NCI-H2196 treated with DMSO at 0.1 percent for 48 hours (cell line): ENCODE measurements at regions not wholly inside any gene's neighbourhood (a gene's known extent, or its start where the extent isn't known, plus 50 kb on each side); places are given as distances from the start of the nearest gene placed in this dataset.
"Not testable (repeated sequence)": the region's sequence is repeated elsewhere in the genome, so short reads cannot be mapped to it uniquely, and the experiment has no call there.

Experiments
- DNase-seq: peaks from one replicate; lab custom pipeline; 2025; ENCODE audit not compliant: unreplicated experiment; lab: John Stamatoyannopoulos, UW

DNA sequence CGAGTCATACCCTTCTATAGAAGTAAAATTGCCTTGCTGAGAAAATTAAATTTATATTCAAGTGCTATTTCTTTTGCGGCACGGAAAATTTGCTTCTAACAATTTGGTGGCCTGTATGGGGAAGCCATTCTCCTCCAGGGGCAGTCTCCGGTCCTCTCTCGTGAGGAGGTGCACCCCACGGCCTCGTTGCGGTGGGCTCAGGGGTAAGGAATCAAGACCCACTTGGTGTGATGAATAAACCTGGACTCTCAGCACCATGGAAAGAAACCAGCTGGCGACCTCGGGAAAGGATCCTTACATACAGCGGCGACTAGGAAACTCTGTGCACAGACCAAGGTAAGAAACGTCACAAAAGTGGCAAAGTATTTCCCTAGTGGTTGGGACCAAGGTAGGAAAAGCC lies 252.9 kb downstream of the DPY19L2 start:
- no peak for DNase-seq

DNA sequence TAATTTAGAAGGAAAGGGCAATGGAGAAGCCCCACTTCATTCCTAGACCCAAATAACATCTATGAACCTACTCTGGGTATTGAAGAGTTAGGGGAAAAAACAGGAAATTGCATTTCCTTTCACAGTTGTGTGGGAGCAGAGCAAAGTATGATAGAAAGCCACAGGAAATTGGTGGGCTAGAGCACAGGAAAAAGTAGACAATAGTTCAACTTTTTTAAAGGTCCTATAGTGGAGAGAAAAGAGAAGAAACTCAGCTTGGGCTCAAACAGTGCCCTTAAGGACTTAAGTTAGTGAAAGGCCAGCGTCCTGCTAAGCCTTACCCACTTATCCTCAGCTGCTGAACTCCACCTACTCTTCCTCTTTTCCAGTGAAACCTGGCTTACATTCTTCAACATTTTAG lies 258.1 kb downstream of the DPY19L2 start:
- no peak for DNase-seq

DNA sequence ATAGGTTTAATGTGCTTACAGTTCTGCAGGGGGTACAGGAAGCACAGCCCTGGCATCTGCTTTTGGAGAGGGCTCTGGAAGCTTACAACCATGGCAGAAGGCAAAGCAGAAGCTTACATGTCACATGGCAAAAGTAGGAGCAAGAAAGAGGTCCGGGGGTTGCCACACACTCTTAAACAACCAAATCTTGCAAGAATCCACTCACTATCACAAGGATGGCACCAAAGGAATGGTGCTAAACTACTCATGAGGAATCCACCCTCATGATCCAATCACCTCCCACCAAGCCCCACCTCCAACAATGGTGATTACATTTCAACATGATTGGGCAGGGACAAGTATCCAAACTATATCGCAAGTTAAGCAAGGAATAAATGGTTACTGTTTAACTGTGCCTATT lies 255.8 kb upstream of the AVPR1A start:
- no peak for DNase-seq

DNA sequence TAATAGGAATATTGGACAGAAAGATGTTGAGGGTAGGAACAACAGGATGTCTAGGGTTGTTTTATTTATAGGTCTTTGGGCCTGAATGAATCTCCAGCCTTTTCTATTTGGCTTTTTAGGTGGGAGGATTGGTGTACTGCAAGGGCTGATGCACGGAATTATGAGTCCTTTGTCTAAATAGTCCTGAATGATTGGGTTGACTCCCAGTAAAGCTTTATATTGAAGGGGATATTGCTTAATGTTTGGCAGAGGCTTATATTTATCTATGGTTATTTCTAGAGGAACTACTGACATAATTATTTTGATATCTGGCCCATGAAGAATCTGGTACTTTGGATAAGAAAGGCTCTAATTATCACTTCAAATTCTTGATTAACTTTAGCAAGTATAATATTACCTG lies 253.6 kb upstream of the AVPR1A start:
- DNase-seq = no peak

DNA sequence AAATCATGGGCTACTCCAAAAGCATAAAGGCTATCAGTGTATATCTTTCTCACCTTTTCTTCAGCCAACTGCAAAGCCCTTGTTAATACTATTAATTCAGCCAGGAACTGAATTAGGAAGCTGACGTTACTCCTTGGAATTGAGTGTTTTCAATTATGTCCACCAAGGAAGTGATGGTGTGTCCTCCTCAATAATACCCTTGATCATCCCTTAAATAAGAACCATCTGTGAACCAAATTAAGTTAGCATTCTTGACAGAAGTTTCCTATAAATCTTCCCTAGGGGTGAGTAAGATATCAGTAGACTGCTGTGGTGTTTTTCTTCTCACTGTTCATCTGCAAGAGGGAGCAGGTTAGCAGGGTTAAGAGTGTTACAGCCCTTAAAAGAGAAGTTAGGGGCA lies 252.3 kb upstream of the AVPR1A start:
- DNase-seq = no peak

DNA sequence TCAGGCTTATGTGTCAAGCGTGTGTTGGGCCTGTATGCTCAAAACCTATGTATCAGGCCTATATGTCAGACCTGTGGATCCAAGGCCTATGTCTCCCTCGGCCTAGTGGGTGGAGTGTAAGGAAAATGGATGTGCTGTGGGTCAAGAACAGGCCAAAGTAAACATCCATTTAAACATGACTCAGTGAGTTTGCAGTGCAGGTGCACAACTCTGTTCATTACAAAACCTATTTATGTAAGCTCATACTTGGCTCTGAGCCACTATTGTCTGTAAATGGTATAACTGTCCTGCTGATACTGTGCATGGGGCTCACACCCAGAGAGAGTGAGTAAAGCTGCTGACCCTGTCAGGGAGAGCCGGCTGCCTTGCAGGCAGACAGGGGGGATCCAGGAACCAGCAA lies 249.7 kb upstream of the AVPR1A start:
- DNase-seq = no peak

DNA sequence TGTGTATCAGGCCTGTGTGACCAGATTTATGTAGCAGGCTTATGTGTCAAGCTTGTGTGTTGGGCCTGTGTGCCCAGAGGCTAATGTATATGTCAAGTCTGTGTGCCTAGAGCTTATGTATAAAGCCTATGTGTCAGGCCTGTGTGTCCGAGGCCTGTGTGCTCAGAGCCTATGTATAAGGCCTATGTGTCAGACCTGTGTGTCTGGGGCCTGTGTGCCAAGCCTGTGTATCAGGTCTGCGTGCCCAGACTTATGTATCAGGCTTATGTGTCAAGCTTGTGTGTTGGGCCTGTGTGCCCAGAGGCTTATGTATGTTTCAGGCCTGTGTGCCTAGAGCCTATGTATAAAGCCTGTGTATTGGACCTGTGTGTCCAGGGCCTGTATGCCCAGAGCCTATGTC lies 249.3 kb upstream of the AVPR1A start:
- DNase-seq = no peak

DNA sequence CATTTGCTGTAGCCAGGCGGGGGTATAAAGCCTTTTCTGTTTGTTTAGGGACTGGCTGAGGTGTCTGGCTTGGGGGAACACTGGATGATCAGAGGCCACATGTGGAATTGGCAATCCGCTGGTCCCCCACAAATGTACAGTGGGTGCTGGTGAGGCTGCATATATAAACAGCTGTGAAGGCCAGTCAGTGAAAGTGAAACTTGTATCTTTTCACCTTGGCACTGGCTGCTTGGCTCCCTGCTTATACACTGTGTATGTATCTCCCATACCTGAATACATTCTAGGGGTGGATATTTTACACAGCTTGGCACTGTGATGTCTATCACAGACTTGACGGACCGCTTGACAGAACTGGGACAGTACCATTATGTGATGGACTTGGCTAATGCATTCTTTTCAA lies 246.8 kb upstream of the AVPR1A start:
- DNase-seq = no peak

DNA sequence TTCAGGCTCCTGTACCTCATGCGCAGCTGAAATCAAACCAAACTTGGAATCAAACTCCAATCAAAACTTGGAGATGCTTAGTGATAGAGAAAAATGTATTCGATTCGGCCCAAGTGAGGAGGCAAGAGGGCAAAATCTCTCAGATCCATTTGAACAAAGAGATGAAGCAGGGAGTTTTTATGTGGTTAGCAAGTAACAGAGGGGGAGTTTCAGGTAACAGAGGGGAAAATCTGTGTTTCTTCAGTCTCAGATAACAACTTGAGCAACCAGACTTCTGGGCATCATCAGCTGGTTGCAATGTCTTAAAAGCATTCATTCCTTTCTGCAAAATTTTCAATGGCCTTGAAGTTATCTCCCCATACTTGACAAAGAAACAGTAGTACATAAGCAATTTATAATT lies 245.1 kb upstream of the AVPR1A start:
- no peak for DNase-seq

DNA sequence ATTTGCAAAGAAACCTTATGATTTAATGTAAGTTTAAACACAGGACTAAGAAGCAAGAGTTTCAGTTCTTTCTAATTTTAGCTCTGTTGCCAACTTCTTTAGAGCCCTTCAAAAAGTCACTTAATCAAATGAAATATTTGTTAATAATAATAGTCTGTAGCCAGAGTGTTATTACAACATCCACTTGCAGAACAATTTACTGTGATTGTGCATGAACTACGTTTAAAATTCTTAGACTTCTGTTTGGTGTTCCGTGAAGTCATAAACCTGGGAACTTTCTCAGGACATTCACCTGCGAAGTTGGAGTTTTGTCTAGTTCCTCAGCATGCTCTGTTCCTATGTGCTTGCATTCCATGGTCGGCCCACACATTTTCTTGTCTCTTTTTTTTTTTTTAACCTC lies 244.0 kb upstream of the AVPR1A start:
- no peak for DNase-seq

DNA sequence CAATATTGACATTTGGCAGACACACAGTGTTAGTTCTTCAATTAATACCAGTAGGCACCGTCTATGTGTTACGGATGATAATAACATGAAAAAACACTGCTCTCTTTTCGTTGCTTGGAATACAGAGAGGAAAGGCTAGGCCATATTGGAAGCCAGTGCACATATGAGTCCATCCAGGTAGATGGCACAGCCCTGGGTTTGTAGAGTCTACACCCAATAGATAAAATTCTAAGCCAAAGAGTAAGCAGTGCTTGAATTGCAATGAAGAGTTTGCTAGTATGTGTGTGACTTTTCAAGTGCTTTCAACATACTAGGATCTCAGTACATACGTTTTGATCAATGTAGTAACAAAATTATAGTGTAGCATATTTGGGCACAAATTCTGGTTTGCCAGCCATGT lies 243.3 kb upstream of the AVPR1A start:
- DNase-seq = no peak

DNA sequence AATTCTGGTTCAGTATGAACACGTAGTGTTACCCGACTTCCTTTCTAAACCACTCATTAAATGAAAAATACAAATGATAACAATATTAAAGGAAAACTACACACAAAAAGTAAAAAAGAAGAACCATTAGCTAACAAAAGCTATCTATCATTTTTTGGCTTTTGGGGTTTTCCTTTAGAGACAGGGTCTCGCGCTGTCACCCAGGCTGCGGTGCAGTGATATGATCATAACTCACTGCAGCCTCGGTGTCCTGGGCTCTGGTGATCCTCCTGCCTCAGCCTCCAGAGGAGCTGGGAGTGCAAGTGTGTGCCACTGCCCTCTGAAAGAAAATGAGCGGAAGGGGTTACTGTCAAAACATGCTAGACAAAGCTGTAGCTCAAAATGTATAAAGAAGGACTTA lies 238.2 kb upstream of the AVPR1A start:
- DNase-seq = no peak

DNA sequence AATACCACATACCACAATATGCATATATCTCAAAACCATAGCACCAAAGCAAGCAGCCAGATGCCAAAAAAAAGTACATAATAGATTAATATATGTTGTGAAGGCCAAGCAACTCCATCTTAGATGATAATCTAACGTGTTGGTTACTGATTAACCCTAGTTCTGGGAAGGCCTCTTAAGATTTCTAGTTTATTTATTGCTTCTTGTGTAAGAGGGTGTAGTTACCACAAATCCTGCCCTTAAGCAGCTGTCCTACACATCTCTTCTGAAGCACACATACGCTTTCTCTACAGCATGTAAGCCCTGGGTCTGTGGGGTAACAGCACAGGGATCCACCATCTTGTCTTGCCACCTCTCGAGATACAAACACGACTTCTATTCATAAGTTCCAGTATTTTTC lies 236.8 kb upstream of the AVPR1A start:
- no peak for DNase-seq

DNA sequence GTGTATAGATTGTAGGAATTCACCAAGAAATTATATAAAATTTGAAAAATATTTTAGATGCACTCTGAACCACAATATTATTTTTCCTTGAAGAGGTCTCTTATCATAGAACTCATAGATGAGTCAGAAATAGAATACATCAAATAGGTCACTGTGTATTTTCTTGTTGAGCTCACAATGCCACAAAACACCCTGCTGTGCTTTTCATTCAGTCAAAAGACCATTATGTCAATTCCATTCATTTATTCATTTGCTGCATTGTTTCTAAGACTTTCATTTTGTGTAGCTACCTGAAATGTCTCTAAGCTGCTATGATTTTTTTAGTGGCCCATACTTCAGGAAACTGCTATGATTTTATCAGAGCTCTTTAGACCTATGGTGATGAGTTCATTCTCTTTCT lies 231.9 kb upstream of the AVPR1A start:
- DNase-seq = no peak

DNA sequence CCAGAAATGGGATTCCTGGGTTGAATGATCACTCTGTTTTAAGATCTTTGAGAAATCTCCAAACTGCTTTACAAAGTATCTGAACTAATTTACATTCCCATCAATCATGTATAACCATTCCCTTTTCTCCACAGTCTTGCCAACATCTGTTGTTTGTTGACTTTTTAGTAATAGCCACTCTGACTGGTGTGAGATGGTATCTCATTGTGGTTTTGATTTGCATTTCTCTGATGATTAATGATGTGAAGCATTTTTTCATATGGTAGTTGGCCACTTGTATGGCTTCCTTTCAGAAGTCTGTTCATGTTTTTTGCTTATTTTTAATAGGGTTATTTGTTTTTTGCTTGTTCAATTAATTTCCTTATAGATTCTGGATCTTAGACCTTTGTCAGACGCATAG lies 211.8 kb upstream of the AVPR1A start:
- DNase-seq = no peak

DNA sequence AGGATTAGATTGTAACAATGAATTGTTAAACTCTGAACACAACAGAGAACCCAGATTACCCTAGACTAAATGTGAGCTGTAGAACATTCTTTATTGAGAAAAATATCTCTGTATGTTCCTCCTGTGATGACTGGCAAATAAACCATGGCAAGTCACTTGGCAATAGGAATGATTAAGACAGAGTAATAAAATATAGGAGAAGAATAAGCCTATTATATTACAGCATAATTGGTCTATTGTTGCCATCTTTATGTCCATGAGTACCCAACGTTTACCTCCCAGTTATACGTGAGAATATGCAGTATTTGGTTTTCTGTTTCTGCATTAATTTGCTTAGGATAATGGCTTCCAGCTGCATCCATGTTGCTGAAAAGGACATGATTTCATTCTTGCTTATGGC lies 211.2 kb upstream of the AVPR1A start:
- DNase-seq = no peak

DNA sequence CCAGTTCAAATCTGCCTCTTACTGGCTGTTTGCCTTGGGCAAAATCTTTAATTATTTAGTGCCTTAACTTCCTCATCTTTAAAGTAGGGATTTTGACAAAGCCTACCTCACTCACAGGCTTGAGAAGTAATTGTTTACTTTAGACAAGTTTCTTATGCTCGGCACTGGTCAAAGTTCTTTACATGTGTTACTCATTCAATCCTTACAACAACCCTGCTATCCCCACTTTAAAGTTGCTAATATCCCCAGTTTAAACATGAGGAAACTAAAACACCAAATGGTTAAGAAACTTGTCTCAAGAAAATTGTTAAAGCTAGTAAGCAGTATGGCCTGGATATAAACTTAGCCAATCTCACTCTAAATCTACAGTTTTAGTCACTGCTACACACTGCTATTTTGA lies 204.0 kb upstream of the AVPR1A start:
- DNase-seq = no peak

DNA sequence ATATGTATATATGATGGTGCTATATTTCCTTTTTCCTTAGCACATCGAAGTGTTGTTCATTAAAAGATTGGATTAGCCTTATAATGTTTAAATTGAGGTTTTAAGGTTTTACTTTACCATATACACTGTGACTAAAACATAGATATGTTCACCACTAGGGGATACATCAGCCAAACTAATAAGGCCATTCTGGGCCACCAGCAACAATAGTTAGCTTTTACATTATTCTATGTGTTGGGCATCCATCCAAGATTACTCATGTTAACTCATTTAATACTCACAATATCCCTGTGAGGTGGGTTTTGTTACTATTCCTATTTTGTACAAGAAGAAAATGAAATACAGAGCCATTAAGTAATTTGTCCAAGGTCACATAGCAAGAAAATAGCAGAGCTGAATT lies 202.6 kb upstream of the AVPR1A start:
- DNase-seq = no peak

DNA sequence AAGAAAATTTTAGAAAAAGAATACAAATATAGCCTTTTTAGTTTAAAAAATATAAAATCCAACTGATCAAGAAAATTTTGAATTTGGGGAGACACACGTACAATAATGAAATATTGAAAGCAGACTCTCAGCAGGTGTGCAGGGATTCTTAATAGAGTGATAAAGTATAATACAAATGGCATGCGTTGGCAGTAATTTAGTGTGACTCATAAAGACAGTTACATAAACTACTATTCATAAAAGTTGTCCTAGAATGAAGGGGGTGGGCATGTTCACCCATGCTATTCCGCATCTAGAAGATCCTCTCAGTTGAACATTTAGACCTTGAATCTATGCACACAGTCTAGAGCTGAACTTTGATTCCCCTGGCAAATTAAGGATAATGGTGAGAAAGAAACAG lies 200.4 kb upstream of the AVPR1A start:
- DNase-seq = no peak

DNA sequence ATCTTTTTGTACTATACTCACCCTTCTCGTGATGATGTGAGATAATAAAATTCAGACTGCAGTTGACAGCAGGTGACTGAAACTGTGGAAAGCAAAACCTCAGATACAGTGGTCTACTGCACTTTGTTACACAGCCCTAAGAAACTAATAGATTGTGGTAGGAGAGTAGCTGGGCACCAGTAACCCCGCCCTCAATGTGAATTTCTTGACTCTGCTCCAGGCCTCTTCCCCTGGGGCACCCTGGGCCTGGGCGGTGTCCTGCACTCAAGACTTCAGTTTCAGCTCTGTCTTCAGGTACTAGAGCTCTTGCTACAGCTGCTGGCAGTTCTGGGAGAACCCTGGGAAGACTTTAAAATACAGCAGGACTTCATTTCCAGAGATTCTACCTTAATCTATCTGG lies 197.6 kb upstream of the AVPR1A start:
- no peak for DNase-seq

DNA sequence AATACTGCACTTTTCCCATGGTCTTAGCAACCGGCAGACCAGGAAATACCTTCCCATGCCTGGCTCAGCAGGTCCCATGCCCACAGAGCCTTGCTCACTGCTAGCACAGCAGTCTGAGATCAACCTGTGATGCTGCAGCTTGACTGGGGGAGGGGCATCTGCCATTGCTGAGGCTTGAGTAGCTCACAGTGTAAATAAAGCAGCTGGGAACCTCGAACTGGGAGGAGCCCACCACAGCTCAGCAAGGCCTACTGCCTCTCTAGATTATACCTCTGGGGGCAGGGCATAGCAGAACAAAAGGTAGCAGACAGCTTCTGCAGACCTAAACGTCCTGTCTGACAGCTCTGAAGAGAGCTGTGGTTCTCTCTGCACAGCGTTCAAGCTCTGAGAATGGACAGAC lies 186.2 kb upstream of the AVPR1A start:
- DNase-seq = not testable (repeated sequence)

DNA sequence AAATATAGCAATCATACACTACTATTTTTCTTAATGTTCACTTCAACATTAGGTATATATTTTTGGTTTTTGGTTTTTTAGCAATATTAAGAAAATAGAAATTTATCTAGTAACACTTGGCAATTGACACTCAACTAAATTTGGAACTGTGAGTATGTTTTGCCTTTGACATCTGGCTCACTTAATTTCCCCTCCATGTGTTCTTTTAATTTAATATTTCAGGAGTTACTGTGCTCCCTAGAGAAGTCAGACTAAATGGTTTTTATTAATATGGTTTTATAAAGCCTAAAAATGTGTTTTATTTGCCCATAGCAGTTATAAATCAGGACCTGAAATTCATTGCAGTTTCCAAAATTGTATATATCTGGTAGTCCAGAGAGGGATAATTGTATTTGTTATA lies 175.3 kb upstream of the AVPR1A start:
- no peak for DNase-seq

DNA sequence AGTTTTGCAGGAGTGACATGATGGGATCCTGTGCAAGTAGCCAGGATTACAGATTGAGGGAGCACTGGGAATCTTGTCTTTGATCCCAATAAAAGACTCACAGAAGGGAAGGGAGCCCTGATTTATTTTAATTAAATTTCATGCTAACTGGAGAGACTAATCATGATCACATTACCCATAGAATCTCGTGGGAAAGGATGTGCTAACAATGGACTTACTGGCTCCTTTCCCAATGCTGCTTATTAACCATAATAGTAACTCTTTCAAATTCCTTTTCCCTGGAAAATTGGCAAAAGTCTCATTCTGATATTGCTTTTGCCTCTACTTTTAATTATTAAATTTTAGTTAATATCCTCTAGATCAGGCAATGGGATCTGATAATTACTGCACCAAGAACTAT lies 174.8 kb upstream of the AVPR1A start:
- DNase-seq = no peak

DNA sequence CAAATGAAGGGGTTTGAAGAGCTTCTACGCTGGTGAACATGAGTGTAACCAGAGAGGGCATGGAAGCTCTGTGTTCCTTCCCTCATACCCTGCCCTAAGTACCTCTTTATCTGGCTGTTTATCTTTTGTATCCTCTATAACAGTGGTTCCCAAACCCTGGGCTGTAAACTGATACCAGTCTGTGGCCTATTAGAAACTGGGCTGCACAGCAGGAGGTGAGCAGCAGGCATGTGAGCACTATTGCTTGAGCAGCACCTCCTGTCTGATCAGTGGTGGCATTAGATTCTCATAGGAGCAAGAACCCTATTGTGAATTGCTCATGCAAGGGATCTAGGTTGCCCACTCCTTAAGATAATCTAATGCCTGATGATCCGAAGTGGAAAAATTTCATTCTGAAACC lies 172.9 kb upstream of the AVPR1A start:
- DNase-seq = no peak
